MM.1S (cell line): ENCODE measurements at regions not wholly inside any gene's neighbourhood (a gene's known extent, or its start where the extent isn't known, plus 50 kb on each side); places are given as distances from the start of the nearest gene placed in this dataset.

Source experiments
- CTCF ChIP-seq: fragments of 300-600 bp; sonication (generic); IDR thresholded peaks from 2 replicates; pipeline ENCODE4 v1.5.1; 2016; ENCODE audit warnings: antibody characterized with exemption, low read length, mixed read lengths
- EZH2 ChIP-seq: fragments of 300-600 bp; sonication (generic); optimal IDR thresholded peaks from 2 replicates; pipeline ENCODE3; 2017; ENCODE audit warnings: low read depth, mild to moderate bottlenecking, antibody characterized with exemption, low read length, mixed read lengths

GRCh38 chr1:82542766-82543165 is 742.0 kb downstream of the ADGRL2 start:
- TF ChIP-seq CTCF (no peak), EZH2 (no peak)
